Superior temporal gyrus (tissue), 1 donor: ENCODE measurements at regions not wholly inside any gene's neighbourhood (a gene's known extent, or its start where the extent isn't known, plus 50 kb on each side); places are given as distances from the start of the nearest gene placed in this dataset.

Experiments used
- DNase-seq: peaks from one replicate; pipeline ENCODE4 v3.0.0-alpha.2; 2016; ENCODE audit errors: extremely low spot score

- DNase-seq, result no peak
Observed at GRCh38 chr4:136112116-136112515, 1420.2 kb downstream of the PCDH18 start.

GRCh38 chr4:136106753-136107152 lies 1425.5 kb downstream of the PCDH18 start:
- no peak for DNase-seq

- no peak for DNase-seq
Observed at GRCh38 chr4:136103616-136104015, 1428.7 kb downstream of the PCDH18 start.

- no peak for DNase-seq
Observed at GRCh38 chr4:136097676-136098075, 1434.6 kb downstream of the PCDH18 start.

GRCh38 chr4:136088211-136088867 lies 1444.0 kb downstream of the PCDH18 start:
- DNase-seq, result no peak

GRCh38 chr4:136078976-136079375 lies 1453.3 kb downstream of the PCDH18 start:
- no peak for DNase-seq

GRCh38 chr4:136056748-136057147 lies 1475.5 kb downstream of the PCDH18 start:
- DNase-seq, result no peak

GRCh38 chr4:136055360-136055759 lies 1476.9 kb downstream of the PCDH18 start:
- no peak for DNase-seq

- DNase-seq, result no peak
Observed at GRCh38 chr4:136036744-136037143, 1495.5 kb downstream of the PCDH18 start.

GRCh38 chr4:136032391-136032790 lies 1499.9 kb downstream of the PCDH18 start:
- DNase-seq, result no peak

- DNase-seq, result no peak
Observed at GRCh38 chr4:136025540-136025939, 1506.8 kb downstream of the PCDH18 start.

GRCh38 chr4:136017556-136017955 lies 1514.7 kb downstream of the PCDH18 start:
- no peak for DNase-seq

- no peak for DNase-seq
Observed at GRCh38 chr4:136012220-136012619, 1520.1 kb downstream of the PCDH18 start.

GRCh38 chr4:136009258-136009832 lies 1522.9 kb downstream of the PCDH18 start:
- no peak for DNase-seq

GRCh38 chr4:136007991-136008390 lies 1524.3 kb downstream of the PCDH18 start:
- no peak for DNase-seq

GRCh38 chr4:136002316-136002715 lies 1530.0 kb downstream of the PCDH18 start:
- no peak for DNase-seq

- no peak for DNase-seq
Observed at GRCh38 chr4:136001791-136002190, 1530.5 kb downstream of the PCDH18 start.

- DNase-seq, result no peak
Observed at GRCh38 chr4:136000246-136000645, 1532.0 kb downstream of the PCDH18 start.

GRCh38 chr4:135994360-135994759 lies 1537.9 kb downstream of the PCDH18 start:
- no peak for DNase-seq

- no peak for DNase-seq
Observed at GRCh38 chr4:135976860-135977259, 1555.4 kb downstream of the PCDH18 start.

GRCh38 chr4:135966936-135967335 lies 1565.4 kb downstream of the PCDH18 start:
- no peak for DNase-seq

GRCh38 chr4:135963009-135963408 lies 1569.3 kb downstream of the PCDH18 start:
- no peak for DNase-seq

- no peak for DNase-seq
Observed at GRCh38 chr4:135949931-135950330, 1582.4 kb downstream of the PCDH18 start.

- no peak for DNase-seq
Observed at GRCh38 chr4:135948797-135949196, 1583.5 kb downstream of the PCDH18 start.
